ENCODE measurements at regions not wholly inside any gene's neighbourhood (a gene's known extent, or its start where the extent isn't known, plus 50 kb on each side); places are given as distances from the start of the nearest gene placed in this dataset.

DNA sequence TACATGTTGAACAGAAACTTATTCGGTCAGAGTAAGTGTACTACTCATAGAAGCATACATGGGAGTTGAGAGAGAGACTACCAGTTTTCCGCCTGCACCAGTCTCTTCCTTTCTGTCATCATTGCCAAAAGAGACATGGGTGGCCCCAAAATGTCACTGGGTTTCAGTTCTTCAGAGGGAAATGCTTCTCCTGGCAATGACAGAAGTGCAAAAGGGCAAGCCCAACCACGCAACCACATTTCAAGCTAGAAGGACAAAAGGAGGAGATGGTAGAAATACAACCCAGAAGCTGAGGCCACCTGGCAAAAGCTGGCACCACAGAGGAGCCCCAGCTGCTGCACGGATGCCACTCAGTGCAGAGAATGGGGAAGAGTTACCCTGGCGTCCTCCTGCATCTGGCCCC, 320.1 kb downstream of the BCOR start:
- no peak overlapping the region for H2AFZ ChIP-seq (ENCODE audit: low read length)
- no peak overlapping the region for H3T11ph ChIP-seq (ENCODE audit: low read length)
- no peak overlapping the region for H4K91ac ChIP-seq (ENCODE audit: insufficient read length, low read depth, low read length)
- H2BK15ac ChIP-seq (ENCODE audit: low read depth, low read length), result no peak overlapping the region
- no peak overlapping the region for H3K4me2 ChIP-seq (ENCODE audit: insufficient read depth, insufficient read length, low read length)
- H3K14ac ChIP-seq (ENCODE audit: insufficient read depth, low read length), result no peak overlapping the region
- no peak overlapping the region for H2BK5ac ChIP-seq (ENCODE audit: insufficient read length, low read length)
- no peaks in the 10 kb centered on the region for H3K79me2 ChIP-seq (ENCODE audit: insufficient read depth, low read length)
- H3K4me3 Mint-ChIP-seq, result no peak overlapping the region
- no peaks in the 10 kb centered on the region for H3K27me3 ChIP-seq (ENCODE audit: insufficient read depth, low read length)
- no peak overlapping the region for H3K27ac Mint-ChIP-seq
- H3K23me2 ChIP-seq (ENCODE audit: insufficient read length, low read depth, low read length, poor library complexity, severe bottlenecking), result no peaks in the 10 kb centered on the region
- no peak overlapping the region for H3K9ac ChIP-seq (ENCODE audit: extremely low read depth, insufficient read length, low read length)
- peaks cover 44 to 50% of the 10 kb centered on the region in 2 experiments for H3K4me1 Mint-ChIP-seq
- WGBS (ENCODE audit: extremely low coverage, insufficient read length, low lambda C conversion rate), result no CpG with 5 or more reads among the region's 5 CpGs
- H4K5ac ChIP-seq (ENCODE audit: insufficient read length, low read depth, low read length), result no peak overlapping the region
- H3K23ac ChIP-seq (ENCODE audit: insufficient read length, low read depth, low read length), result no peak overlapping the region
- no peaks in the 10 kb centered on the region for H3K79me1 ChIP-seq (ENCODE audit: insufficient read depth, low read depth, low read length, poor library complexity, severe bottlenecking)
- TF ChIP-seq, protein P1, sequence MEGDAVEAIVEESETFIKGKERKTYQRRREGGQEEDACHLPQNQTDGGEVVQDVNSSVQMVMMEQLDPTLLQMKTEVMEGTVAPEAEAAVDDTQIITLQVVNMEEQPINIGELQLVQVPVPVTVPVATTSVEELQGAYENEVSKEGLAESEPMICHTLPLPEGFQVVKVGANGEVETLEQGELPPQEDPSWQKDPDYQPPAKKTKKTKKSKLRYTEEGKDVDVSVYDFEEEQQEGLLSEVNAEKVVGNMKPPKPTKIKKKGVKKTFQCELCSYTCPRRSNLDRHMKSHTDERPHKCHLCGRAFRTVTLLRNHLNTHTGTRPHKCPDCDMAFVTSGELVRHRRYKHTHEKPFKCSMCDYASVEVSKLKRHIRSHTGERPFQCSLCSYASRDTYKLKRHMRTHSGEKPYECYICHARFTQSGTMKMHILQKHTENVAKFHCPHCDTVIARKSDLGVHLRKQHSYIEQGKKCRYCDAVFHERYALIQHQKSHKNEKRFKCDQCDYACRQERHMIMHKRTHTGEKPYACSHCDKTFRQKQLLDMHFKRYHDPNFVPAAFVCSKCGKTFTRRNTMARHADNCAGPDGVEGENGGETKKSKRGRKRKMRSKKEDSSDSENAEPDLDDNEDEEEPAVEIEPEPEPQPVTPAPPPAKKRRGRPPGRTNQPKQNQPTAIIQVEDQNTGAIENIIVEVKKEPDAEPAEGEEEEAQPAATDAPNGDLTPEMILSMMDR (conservative IDR thresholded peaks at IDR 0.05), result no peak
- H3K9me3 ChIP-seq (ENCODE audit: control insufficient read depth, low read depth, low read length), result no peaks in the 10 kb centered on the region
- no peak overlapping the region for H2BK20ac ChIP-seq (ENCODE audit: low read depth, low read length, poor library complexity, severe bottlenecking)
- H4K20me1 ChIP-seq (ENCODE audit: control insufficient read depth, insufficient read depth, insufficient read length), result no peaks in the 10 kb centered on the region
- no peak overlapping the region for H2AK5ac ChIP-seq (ENCODE audit: insufficient read length, low read length)
- H3K27me3 Mint-ChIP-seq (ENCODE audit: low read depth), result peaks cover 2% of the 10 kb centered on the region
- DNase-seq, result no peak
- H3K36me3 Mint-ChIP-seq (ENCODE audit: insufficient read depth in 1 of 3, low read depth in 3 of 3), result peaks cover 2 to 14% (median 10%) of the 10 kb centered on the region in 3 experiments; a peak in 6 of 7 replicates
- H3K56ac ChIP-seq (ENCODE audit: insufficient read length, low read depth, low read length), result no peak overlapping the region
- H4K8ac ChIP-seq (replicated peaks; ENCODE audit: insufficient read length, low read depth, low read length), result no peak overlapping the region
- no peak overlapping the region for H3K4ac ChIP-seq (ENCODE audit: low read depth, low read length)
- peaks cover 63 to 67% of the 10 kb centered on the region in 2 experiments for H3K9me3 Mint-ChIP-seq
- no peak overlapping the region for H2BK120ac ChIP-seq (ENCODE audit: low read depth, low read length, poor library complexity, severe bottlenecking)
- H3K18ac ChIP-seq (ENCODE audit: insufficient read length, low read depth, low read length), result no peak overlapping the region
- H2BK12ac ChIP-seq (ENCODE audit: insufficient read length, low read depth, low read length), result no peak overlapping the region
- no peak overlapping the region for H3K27ac ChIP-seq (ENCODE audit: insufficient read length, low read depth, low read length)
- peaks cover 20% of the 10 kb centered on the region for H3K4me1 ChIP-seq (ENCODE audit: insufficient read depth, low read length)

Measured in H9 (cell line).